Panc1 (cell line): ENCODE measurements at regions not wholly inside any gene's neighbourhood (a gene's known extent, or its start where the extent isn't known, plus 50 kb on each side); places are given as distances from the start of the nearest gene placed in this dataset.

Source experiments
- ATAC-seq: fragments of 200-7000 bp; cut with Tn5 transposase; 2 replicates; pipeline ENCODE4 v1.9.1; 2020; ENCODE audit warnings: mild to moderate bottlenecking, moderate library complexity
- BruUV-seq: library from RNA; stranded (reverse); fragments of 400-500 nt; replicated peaks from 2 replicates; lab custom pipeline; 2021; lab: Mats Ljungman, UMichigan
- CTCF ChIA-PET: fragments of 300-600 bp; sonication (Branson Sonifier 250); formaldehyde crosslinking; loops from one replicate; lab custom pipeline; 2022; ENCODE audit warnings: antibody characterized with exemption; lab: Charles Lee
- POLR2A ChIA-PET: fragments of 300-600 bp; sonication (Branson Sonifier 250); formaldehyde crosslinking; loops from one replicate; lab custom pipeline; 2022; ENCODE audit warnings: antibody characterized with exemption; lab: Charles Lee
- DNase-seq: peaks from one replicate; pipeline ENCODE4 v3.0.0-alpha.2; 2010; ENCODE audit warnings: low read depth, low spot score
- H3K27ac ChIP-seq: 2 replicates; pipeline ENCODE4 v1.5.1; 2011; ENCODE audit warnings: mild to moderate bottlenecking, low read length, inconsistent platforms
- H3K27me3 ChIP-seq: fragments of 200-500 bp; sonication (Bioruptor generic); 2 replicates; pipeline ENCODE4 v1.6.0; 2014; ENCODE audit warnings: low read length, inconsistent platforms; ENCODE audit not compliant: control insufficient read depth, insufficient read depth
- H3K36me3 ChIP-seq: fragments of 200-500 bp; sonication (Bioruptor generic); 2 replicates; pipeline ENCODE4 v1.5.1; 2014; ENCODE audit warnings: inconsistent platforms, mild to moderate bottlenecking, low read length, moderate library complexity; ENCODE audit not compliant: control insufficient read depth, insufficient read depth
- H3K4me1 ChIP-seq: 2 replicates; pipeline ENCODE4 v1.5.1; 2011; ENCODE audit warnings: inconsistent platforms, mild to moderate bottlenecking, low read length, moderate library complexity; ENCODE audit not compliant: control insufficient read depth, insufficient read depth
- H3K4me3 ChIP-seq, 2 experiments: 2 replicates each; pipeline ENCODE4 v1.5.1; 2011 to 2012; ENCODE audit warnings: low read depth in 2 of 2, low read length in 2 of 2, mild to moderate bottlenecking in 2 of 2, inconsistent platforms in 1 of 2, moderate library complexity in 1 of 2
- H3K9me3 ChIP-seq: fragments of 200-500 bp; sonication (Bioruptor generic); 2 replicates; pipeline ENCODE4 v1.5.1; 2014; ENCODE audit warnings: low read depth, mild to moderate bottlenecking, inconsistent platforms, low read length, moderate library complexity; ENCODE audit not compliant: control insufficient read depth, insufficient read depth
- CTCF ChIP-seq: fragments of 450-650 bp; IDR thresholded peaks from 2 replicates; pipeline ENCODE4 v1.5.1; 2017; ENCODE audit warnings: mild to moderate bottlenecking
- POLR2AphosphoS5 ChIP-seq: IDR thresholded peaks from 2 replicates; pipeline ENCODE4 v1.6.1; 2012; ENCODE audit warnings: mild to moderate bottlenecking, low read depth, low read length, moderate library complexity
- SIN3A ChIP-seq: IDR thresholded peaks from 2 replicates; pipeline ENCODE4 v1.6.1; 2012; ENCODE audit warnings: low read depth, mild to moderate bottlenecking, low read length, moderate library complexity, borderline replicate concordance; ENCODE audit not compliant: insufficient read depth
- TCF7L2 ChIP-seq: IDR thresholded peaks from 2 replicates; pipeline ENCODE4 v1.6.1; 2011; ENCODE audit warnings: mild to moderate bottlenecking, low read depth, low read length, inconsistent platforms
- in situ Hi-C: cut with HindIII; loops from 2 replicates; pipeline ENCODE4 v1.10.0; 2016; ENCODE audit warnings: low sequenced_read_pairs, low pct_unique_long_range_greater_than_20kb
- intact Hi-C: fragments of 100-400 bp; cut with micrococcal nuclease; formaldehyde crosslinking; loops from one replicate; pipeline ENCODE4 v1.10.0; 2022; ENCODE audit not compliant: unreplicated experiment
- TF ChIP-seq, protein P1 (sequence below), 2 experiments: IDR thresholded peaks; 2 replicates each; pipeline ENCODE4 v1.6.1; 2011 to 2012; ENCODE audit warnings: low read depth in 2 of 2, control low read depth in 1 of 2, low read length in 1 of 2, mild to moderate bottlenecking in 1 of 2, moderate library complexity in 1 of 2; ENCODE audit not compliant: insufficient read depth in 1 of 2

GRCh38 chr17:54405826-54406225, 494.8 kb upstream of the TOM1L1 start:
- Histone ChIP-seq H3K27ac (no peak overlapping the region), H3K27me3 (no peaks in the 10 kb centered on the region), H3K4me3 (no peak overlapping the region), H3K4me1 (no peaks in the 10 kb centered on the region), H3K9me3 (no peaks in the 10 kb centered on the region), H3K36me3 (no peaks in the 10 kb centered on the region)
- no peak for ATAC-seq
- no TSS peak for BruUV-seq
- ChIA-PET POLR2A (no interaction called here), CTCF (no interaction called here)
- in situ Hi-C loops (no loop called here), intact Hi-C loops (no loop called here)
- no peak for TF ChIP-seq SIN3A
- TF ChIP-seq POLR2AphosphoS5 = no peak
- TF ChIP-seq, protein P1, sequence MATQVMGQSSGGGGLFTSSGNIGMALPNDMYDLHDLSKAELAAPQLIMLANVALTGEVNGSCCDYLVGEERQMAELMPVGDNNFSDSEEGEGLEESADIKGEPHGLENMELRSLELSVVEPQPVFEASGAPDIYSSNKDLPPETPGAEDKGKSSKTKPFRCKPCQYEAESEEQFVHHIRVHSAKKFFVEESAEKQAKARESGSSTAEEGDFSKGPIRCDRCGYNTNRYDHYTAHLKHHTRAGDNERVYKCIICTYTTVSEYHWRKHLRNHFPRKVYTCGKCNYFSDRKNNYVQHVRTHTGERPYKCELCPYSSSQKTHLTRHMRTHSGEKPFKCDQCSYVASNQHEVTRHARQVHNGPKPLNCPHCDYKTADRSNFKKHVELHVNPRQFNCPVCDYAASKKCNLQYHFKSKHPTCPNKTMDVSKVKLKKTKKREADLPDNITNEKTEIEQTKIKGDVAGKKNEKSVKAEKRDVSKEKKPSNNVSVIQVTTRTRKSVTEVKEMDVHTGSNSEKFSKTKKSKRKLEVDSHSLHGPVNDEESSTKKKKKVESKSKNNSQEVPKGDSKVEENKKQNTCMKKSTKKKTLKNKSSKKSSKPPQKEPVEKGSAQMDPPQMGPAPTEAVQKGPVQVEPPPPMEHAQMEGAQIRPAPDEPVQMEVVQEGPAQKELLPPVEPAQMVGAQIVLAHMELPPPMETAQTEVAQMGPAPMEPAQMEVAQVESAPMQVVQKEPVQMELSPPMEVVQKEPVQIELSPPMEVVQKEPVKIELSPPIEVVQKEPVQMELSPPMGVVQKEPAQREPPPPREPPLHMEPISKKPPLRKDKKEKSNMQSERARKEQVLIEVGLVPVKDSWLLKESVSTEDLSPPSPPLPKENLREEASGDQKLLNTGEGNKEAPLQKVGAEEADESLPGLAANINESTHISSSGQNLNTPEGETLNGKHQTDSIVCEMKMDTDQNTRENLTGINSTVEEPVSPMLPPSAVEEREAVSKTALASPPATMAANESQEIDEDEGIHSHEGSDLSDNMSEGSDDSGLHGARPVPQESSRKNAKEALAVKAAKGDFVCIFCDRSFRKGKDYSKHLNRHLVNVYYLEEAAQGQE (IDR thresholded peaks at IDR 0.05; ENCODE audit: insufficient read depth in 1 of 2, low read depth in 2 of 2, low read length in 1 of 2) = no peak
- no peak for TF ChIP-seq TCF7L2
- no peak for TF ChIP-seq CTCF
- no peak for DNase-seq

- TF ChIP-seq SIN3A (no peak), CTCF (no peak), POLR2AphosphoS5 (no peak), TCF7L2 (no peak)
- TF ChIP-seq, protein P1 (IDR thresholded peaks at IDR 0.05; ENCODE audit: insufficient read depth in 1 of 2, low read depth in 2 of 2, low read length in 1 of 2) = no peak
- BruUV-seq = no TSS peak
- H3K4me1 ChIP-seq = no peaks in the 10 kb centered on the region
- no peaks in the 10 kb centered on the region for H3K36me3 ChIP-seq
- ChIA-PET POLR2A (no interaction called here), CTCF (no interaction called here)
- ATAC-seq (no peak), DNase-seq (no peak)
- H3K27ac ChIP-seq = no peak overlapping the region
- no peaks in the 10 kb centered on the region for H3K9me3 ChIP-seq
- intact Hi-C loops = no loop called here
- in situ Hi-C loops = no loop called here
- no peaks in the 10 kb centered on the region for H3K27me3 ChIP-seq
- H3K4me3 ChIP-seq = no peak overlapping the region
These were observed 491.9 kb upstream of the TOM1L1 start for GRCh38 chr17:54408731-54409130.
